Body of pancreas (tissue), 4 donors: ENCODE measurements at regions not wholly inside any gene's neighbourhood (a gene's known extent, or its start where the extent isn't known, plus 50 kb on each side); places are given as distances from the start of the nearest gene placed in this dataset.

Source experiments
- ATAC-seq: fragments of 150-250 bp; one replicate; pipeline ENCODE4 v1.9.1; 2016
- DNase-seq, 4 donors: peaks; one replicate each; pipeline ENCODE4 v3.0.0-alpha.2; 2019
- H3K27ac ChIP-seq, 4 donors: fragments of 200-600 bp; sonication (generic); 1 replicate in 3 of 4; 2 replicates in 1 of 4; pipeline versions ENCODE4 v1.5.1 to v1.6.1; 2016 to 2019; ENCODE audit warnings: mild to moderate bottlenecking in 1 of 4, mixed read lengths in 1 of 4, moderate library complexity in 1 of 4
- H3K27me3 ChIP-seq, 2 donors: fragments of 200-600 bp; sonication (generic); one replicate each; pipeline ENCODE4 v1.6.0; 2016; ENCODE audit warnings: mild to moderate bottlenecking in 1 of 2
- H3K36me3 ChIP-seq, 2 donors: fragments of 200-600 bp; sonication (generic); replicated peaks in 1 of 2; 2 replicates each; pipeline ENCODE4 v1.5.1; 2016; ENCODE audit warnings: low read depth in 2 of 2; ENCODE audit not compliant: insufficient read depth in 1 of 2
- H3K4me1 ChIP-seq: fragments of 200-600 bp; sonication (generic); one replicate; pipeline ENCODE4 v1.6.0; 2016
- H3K4me3 ChIP-seq, 2 donors: fragments of 200-600 bp; sonication (generic); 1 replicate in 1 of 2; 2 replicates in 1 of 2; pipeline ENCODE4 v1.5.1; 2016 to 2019
- H3K9me3 ChIP-seq, 3 donors: fragments of 200-600 bp; sonication (generic); 1 replicate in 2 of 3; 2 replicates in 1 of 3; pipeline ENCODE4 v1.5.1; 2016
- CTCF ChIP-seq, 7 experiments: fragments of 450-650 bp in 4 of 7; fragments of 200-600 bp in 3 of 7; sonication (generic) in 3 of 7; IDR thresholded peaks; one replicate each; pipeline ENCODE4 v1.5.1; 2016 to 2019; ENCODE audit warnings: antibody characterized with exemption in 7 of 7
- POLR2A ChIP-seq, 3 donors: fragments of 450-650 bp; IDR thresholded peaks; one replicate each; pipeline ENCODE4 v1.6.1; 2016; ENCODE audit warnings: antibody characterized with exemption in 3 of 3, mild to moderate bottlenecking in 2 of 3
- WGBS, 2 donors: methylation state at CpG; one replicate each; pipeline ENCODE4 v1.1.5; 2017; 5-methylcytosine and 5-hydroxymethylcytosine counted together
- intact Hi-C: fragments of 100-400 bp; cut with DNase I; formaldehyde crosslinking; loops from one replicate; pipeline ENCODE4 v1.15.1; 2023

DNA sequence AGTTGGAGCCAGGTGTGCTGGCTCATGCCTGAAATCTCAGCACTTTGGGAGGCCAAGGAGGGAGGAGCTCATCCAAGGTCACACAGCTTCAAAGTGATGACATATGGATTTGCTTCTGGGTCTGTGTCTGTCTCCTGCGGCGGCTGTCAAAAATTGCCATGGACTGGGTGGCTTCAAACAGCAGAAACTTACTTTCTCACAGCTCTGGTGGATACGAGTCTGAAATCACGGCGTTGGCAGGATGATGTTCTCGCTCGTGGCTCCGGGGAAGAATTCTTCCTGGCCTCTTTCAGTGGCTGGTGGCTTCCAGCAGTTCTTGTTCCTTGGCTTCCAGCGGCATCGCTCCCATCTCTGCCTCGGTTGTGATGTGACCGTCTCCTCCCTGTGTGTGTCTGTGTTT lies 314.8 kb upstream of the C1orf174 start:
- H3K4me1 ChIP-seq = no peaks in the 10 kb centered on the region
- intact Hi-C loops = no loop called here

GRCh38 chr1:4215391-4215790 lies 315.3 kb upstream of the C1orf174 start:
- intact Hi-C loops = no loop called here
- Histone ChIP-seq H3K27me3 (no peaks in the 10 kb centered on the region), H3K9me3 (no peaks in the 10 kb centered on the region), H3K4me3 (no peak overlapping the region), H3K27ac (no peak overlapping the region), H3K36me3 (no peaks in the 10 kb centered on the region), H3K4me1 (no peaks in the 10 kb centered on the region)
- ATAC-seq (no peak), DNase-seq (no peak)
- no peak for TF ChIP-seq POLR2A (IDR thresholded peaks at IDR 0.05)
- no peak for TF ChIP-seq CTCF (IDR thresholded peaks at IDR 0.05)
- WGBS, 2 donors = 63 to 71% methylated on average over 11 of the region's 11 CpGs

More for the DNA sequence above, 314.8 kb upstream of the C1orf174 start:
- H3K36me3 ChIP-seq = no peaks in the 10 kb centered on the region
- no peak overlapping the region for H3K4me3 ChIP-seq
- DNase-seq (no peak), ATAC-seq (no peak)
- H3K9me3 ChIP-seq = no peaks in the 10 kb centered on the region
- 78 to 80% methylated on average over 4 to 12 of the region's 12 CpGs for WGBS, 2 donors
- no peaks in the 10 kb centered on the region for H3K27me3 ChIP-seq
- TF ChIP-seq POLR2A (IDR thresholded peaks at IDR 0.05) = no peak
- TF ChIP-seq CTCF (IDR thresholded peaks at IDR 0.05) = no peak
- no peak overlapping the region for H3K27ac ChIP-seq

DNA sequence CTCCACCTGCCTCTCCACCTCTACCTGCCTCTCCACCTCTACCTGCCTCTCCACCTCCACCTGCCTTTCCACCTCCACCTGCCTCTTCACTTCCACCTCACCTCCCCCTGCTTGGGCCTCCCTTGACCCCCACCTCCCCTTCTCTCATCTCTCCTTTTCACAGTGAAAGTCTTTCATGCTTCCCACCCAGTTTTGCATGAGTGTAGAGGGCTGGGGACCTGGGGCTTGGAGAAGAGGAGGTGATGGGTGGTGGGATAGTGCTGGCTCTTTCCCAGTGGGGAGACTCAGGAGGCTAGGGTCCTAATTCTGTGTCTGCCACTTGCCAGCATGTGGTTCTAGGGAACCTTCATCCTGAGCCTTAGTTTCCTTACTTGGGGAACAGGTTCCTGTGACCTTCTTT lies 316.2 kb upstream of the C1orf174 start:
- Histone ChIP-seq H3K4me3 (no peak overlapping the region), H3K4me1 (no peaks in the 10 kb centered on the region)
- ATAC-seq = no peak

GRCh38 chr1:4218619-4219018 lies 318.5 kb upstream of the C1orf174 start:
- H3K27me3 ChIP-seq = peaks cover 0 to 2% of the 10 kb centered on the region in 2 donors
- H3K9me3 ChIP-seq = no peaks in the 10 kb centered on the region
- TF ChIP-seq CTCF (IDR thresholded peaks at IDR 0.05) = no peak
- no peak for TF ChIP-seq POLR2A (IDR thresholded peaks at IDR 0.05)
- H3K4me3 ChIP-seq = no peak overlapping the region
- 71 to 83% methylated on average over 6 to 10 of the region's 10 CpGs for WGBS, 2 donors
- no peaks in the 10 kb centered on the region for H3K36me3 ChIP-seq
- H3K27ac ChIP-seq = no peak overlapping the region
- no peak for ATAC-seq
- intact Hi-C loops = no loop called here
- no peak for DNase-seq
- no peaks in the 10 kb centered on the region for H3K4me1 ChIP-seq

More for the DNA sequence above, 316.2 kb upstream of the C1orf174 start:
- no peak overlapping the region for H3K27ac ChIP-seq
- H3K9me3 ChIP-seq = no peaks in the 10 kb centered on the region
- H3K36me3 ChIP-seq = no peaks in the 10 kb centered on the region
- no peak for TF ChIP-seq CTCF (IDR thresholded peaks at IDR 0.05)
- no peak for TF ChIP-seq POLR2A (IDR thresholded peaks at IDR 0.05)
- DNase-seq = no peak
- no peaks in the 10 kb centered on the region for H3K27me3 ChIP-seq
- intact Hi-C loops = no loop called here

DNA sequence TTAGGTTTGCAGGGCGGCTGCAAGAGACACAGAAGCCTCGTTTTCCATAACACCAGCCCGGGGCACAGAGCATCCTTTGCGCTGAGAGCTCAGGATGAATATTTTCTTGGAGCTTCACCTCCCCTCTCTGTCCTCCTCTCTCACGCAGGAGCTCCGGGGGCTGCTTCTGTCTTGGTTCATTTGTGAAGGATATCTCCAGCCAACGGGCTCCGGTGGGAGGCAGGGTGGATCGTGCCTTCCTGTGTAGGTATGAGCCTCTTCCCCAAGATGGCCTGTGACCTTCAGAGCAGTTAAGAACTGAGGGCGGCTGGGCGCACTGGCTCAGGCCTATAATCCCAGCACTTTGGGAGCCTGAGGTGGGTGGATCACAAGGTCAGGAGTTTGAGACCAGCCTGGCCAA lies 319.0 kb upstream of the C1orf174 start:
- DNase-seq (no peak), ATAC-seq (no peak)
- no peaks in the 10 kb centered on the region for H3K36me3 ChIP-seq
- 79 to 86% methylated on average over 8 to 11 of the region's 11 CpGs for WGBS, 2 donors
- H3K4me1 ChIP-seq = no peaks in the 10 kb centered on the region
- intact Hi-C loops = no loop called here
- H3K27me3 ChIP-seq = peaks cover 0 to 2% of the 10 kb centered on the region in 2 donors
- no peak overlapping the region for H3K27ac ChIP-seq
- H3K9me3 ChIP-seq = no peaks in the 10 kb centered on the region
- TF ChIP-seq POLR2A (IDR thresholded peaks at IDR 0.05) (no peak), CTCF (IDR thresholded peaks at IDR 0.05) (no peak)
- no peak overlapping the region for H3K4me3 ChIP-seq
